LoVo (cell line): ENCODE measurements at regions not wholly inside any gene's neighbourhood (a gene's known extent, or its start where the extent isn't known, plus 50 kb on each side); places are given as distances from the start of the nearest gene placed in this dataset.
"Not testable (repeated sequence)": the region's sequence is repeated elsewhere in the genome, so short reads cannot be mapped to it uniquely, and the experiment has no call there.

Experiments used
- DNase-seq: peaks from one replicate; pipeline ENCODE4 v3.0.0-alpha.2; 2016; ENCODE audit warnings: low spot score

DNA sequence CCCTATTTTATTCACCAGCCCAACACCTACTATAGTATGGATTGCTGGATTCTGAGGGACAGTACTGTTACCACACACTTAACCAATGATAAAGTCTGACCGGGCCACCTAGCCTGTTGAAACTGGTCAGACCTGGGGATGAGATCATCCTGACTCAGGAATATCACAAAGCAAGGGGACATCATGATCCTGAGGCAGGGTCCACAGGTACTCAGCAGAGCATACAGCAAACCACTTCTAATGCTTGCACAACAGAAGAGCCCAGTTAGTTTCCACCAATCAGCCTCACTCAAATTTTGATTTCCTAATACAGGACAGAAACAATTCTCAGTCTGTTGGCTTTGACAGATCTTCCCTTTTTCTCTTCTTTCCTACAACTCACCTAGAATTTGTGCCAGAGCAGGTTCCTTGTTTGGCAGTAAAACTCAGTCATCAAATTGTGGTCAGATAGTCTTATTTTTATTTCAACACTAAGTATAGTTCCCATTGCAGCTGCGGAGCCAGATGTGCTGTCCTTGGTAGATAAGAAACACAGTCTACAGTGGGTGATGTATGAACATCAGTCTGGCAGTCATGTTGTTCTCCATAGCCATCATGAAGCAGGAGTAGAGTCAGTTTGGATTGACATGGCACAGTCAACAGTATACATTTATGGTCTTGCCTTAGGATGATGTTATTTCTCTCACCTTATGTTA is 90.1 kb upstream of the PRR23C start:
- DNase-seq = no peak

DNA sequence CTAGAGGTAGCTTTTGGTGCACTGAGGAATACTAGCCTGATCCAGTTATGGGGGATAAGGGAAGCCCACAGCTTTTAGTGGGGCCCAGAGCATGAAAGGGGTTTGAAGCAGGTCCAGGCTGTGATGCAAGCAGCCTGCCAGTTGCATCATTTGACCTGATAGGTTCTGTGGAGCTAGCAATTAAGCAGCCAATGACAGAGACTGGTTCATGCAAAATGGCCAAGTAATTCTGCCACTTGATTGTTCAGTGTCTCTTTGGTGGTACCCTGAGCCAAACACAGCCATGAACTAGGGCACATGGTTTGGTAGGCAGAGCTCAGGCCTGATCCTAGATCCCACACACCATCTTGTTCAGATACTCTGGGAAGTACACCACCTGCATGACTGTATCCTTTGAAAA is 91.0 kb upstream of the PRR23C start:
- DNase-seq = no peak

DNA sequence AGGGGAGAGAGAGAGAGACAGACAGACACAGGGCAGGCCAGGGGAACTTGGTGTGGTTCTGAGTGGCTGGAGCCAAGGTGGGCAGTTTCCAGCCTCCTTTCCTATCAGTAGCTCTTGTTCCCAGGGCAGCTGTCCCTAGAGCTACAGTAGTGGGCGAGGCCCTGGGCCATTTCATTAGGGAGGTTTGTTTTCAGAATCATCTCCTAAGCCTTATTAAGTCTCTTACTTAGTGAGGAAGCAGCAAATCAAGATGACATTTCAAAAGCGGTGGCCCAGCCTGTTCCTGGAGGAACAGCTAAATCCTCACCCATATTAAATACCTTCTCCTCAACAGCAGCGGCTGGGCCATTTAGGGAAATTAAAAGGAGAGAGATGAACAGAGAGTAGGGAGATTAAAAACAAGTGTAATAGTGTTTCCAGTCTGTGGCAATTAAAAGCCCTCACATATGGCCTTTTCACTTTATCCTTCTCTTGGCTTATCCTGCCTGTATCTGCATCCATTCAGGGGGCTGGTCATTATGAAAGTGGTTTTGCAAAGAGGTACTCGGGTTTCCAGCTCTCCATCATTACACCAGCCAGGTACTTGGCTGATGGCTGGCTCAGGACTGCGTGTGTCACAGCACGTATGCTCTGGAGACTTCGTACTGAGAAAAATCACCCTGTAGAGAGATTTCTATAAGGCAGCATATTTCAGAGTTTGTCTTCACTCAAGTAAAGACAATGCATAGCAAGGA is 91.9 kb upstream of the PRR23C start:
- no peak for DNase-seq

DNA sequence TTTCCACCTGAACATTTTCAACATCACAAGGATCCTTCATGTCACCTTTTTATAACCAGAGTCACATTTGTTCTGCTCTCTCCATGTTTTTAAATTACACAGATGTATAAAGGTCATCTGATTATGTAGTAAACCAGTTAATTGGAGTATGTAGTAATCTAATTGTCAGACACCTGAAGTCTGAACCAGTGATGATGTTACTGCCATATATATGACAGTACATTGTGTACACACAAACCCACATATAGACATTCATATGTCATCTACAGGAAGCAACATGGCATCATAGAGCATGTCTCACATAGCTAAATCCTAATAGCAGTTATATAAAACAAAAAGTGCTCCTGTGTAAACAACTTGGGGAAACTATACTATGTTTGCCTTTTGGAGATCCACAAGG is 95.9 kb upstream of the PRR23C start:
- DNase-seq = no peak

DNA sequence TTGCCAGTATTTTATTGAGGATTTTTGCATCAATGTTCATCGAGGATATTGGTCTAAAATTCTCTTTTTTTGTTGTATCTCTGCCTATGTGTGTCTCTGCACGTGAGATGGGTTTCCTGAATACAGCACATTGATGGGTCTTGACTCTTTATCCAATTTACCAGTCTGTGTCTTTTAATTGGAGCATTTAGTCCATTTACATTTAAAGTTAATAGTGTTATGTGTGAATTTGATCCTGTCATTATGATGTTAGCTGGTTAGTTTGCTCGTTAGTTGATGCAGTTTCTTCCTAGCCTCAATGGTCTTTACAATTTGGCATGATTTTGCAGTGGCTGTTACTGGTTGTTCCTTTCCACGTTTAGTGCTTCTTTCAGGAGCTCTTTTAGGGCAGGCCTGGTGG is 101.3 kb upstream of the PRR23C start:
- DNase-seq = not testable (repeated sequence)

DNA sequence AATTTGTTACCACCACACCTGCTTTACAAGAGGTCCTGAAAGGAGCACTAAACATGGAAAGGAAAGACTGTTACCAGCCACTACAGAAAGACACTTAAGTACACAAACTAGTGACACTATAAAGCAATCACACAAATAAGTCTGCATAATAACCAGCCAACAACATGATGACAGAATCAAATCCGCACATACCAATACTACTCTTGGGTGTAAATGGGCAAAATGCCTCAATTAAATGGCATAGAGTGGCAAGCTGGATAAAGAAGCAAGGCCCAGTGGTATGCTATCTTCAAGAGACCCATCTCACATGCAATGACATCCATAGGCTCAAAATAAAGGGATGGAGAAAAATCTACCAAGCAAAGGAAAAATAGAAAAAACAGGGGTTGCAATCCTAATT is 106.8 kb upstream of the PRR23C start:
- no peak for DNase-seq

DNA sequence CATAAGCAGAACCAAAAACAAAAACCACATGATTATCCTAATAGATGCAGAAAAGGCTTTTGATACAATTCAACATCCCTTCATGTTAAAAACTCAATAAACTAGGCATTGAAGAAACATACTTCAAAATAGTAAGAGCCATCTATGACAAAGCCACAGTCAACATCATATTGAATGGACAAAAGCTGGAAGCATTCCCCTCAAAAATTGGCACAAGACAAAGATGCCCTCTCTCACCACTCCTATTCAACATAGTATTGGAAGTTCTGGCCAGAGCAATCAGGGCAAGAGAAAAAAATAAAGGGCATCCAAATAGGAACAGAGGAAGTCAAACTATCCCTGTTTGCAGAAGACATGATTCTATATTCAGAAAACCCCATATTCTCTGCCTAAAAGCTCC is 108.7 kb upstream of the PRR23C start:
- DNase-seq = not testable (repeated sequence)

DNA sequence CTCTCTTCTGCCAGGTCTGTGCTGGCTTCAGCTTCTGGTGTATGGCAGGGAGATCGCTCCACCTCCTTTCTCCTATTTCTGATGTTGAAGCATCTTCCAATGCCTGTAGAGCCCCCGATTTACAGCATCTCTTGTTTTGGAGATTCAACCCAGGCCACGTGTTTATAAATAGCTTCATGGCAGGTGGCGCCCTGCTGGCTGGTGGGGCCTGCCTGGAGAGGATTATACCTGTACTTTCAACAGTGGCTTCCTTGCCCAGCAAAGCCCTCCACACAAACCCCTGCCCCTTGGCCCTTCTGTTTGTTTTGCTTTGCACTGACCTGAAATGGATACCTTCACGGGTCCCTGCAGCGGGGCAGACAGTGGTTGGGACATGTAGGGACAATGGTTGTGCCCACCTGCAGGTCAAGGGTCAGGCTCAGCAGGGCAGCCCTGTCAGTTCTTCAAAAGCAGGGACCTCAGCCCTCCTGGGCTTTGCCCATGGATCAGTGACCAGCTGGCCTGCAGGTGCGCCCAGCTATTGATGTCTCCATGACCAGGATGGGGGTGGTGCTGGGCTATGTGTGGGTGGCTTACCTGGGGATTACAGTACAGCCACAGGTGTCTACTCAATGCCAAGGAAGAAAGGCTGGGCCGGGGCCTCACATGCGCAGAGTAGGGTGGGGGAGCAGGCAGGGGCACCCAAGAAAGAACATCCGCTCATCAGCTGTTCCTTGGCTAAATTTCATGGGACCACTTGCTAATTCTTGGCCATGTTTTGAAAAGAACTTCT is 112.7 kb upstream of the PRR23C start:
- no peak for DNase-seq

DNA sequence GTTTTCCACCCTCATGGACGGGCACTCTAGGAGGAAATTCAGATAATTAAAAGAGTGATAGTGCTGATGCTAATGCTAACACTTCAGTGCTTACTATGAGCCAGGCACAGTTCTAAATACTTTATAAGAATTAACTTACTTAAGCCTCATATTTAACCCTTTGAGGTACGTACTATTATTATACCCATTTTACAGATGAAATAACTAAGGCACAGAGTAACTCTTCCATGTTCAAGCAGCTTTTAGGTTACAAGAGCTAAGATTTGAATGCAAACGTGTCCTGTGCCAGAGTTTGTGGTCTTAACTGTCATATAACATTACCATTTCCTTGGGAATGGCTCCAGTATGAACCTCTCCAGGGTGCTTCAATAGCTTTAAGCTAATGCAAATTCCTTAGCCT is 114.7 kb upstream of the PRR23C start:
- DNase-seq = no peak

DNA sequence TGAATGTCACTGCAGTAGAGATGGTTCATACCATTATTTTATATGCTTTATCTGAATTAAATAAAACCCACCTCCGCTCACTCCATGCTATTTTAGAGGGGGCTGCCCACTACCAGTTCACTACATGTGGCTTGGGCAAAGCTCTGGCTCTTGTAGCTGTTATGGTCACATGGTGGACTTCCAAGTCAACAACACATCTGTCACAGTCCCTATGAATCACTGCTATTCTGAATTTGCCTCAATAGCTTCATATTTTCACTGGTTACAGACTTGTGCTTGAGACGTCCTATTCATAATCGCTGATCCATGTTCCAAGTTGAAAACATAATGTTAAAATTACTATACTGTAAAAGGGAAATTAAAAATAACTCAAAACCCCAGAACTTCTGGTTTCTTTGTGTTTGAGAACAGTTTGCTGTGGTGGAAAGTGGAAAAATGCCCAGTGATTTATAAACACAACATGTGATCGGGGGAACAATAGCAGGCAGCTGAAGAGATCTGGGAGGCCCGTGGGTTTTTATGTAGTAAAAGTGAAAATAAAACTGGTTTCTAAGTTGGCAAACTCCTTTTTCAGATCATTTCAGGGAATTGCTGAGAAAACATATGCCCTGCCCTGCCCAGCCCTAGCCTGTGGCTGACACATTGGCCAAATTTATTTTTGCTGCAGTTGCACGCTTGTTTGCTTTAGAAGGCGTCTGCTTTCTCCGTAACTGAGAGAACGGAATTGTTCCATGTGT is 128.8 kb upstream of the PRR23C start:
- DNase-seq = peak; percentile 9

DNA sequence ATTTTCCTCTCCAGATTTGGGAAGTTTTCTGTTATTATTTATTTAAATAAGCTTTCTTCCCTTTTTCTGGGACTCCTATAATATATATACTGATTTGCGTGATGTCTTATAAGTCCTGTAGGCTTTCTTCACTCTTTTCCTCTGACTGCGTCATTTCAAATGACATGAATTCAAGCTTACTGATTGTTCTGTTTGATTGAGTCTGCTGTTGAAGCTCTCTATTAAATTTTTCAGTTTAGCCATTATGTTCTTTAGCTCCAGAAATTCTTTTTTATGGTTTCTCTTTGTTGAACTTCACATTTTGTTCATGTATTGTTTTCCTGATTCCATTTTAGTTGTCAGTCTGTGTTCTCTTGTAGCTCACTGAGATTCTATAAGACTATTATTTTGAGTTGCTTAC is 135.8 kb upstream of the PRR23C start:
- no peak for DNase-seq

DNA sequence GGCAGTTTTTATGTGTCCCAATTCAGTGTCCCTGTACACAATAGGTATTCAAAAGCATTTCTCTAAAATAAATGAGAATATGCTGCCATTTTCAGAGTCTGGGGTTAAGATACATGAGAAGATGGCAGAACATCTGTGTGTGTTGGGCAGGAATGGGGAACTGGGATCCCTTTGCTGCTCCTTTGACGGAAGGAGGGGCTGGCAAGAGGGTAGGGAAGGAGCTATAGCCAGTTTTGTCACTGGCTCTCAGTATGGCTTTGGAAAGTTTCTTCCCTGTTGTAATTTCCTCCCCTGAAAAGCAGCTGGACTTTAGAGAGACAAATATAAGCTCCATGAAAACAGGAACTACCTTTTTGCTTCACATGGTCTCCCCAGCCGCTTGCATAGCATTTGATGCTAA is 137.5 kb upstream of the PRR23C start:
- no peak for DNase-seq

DNA sequence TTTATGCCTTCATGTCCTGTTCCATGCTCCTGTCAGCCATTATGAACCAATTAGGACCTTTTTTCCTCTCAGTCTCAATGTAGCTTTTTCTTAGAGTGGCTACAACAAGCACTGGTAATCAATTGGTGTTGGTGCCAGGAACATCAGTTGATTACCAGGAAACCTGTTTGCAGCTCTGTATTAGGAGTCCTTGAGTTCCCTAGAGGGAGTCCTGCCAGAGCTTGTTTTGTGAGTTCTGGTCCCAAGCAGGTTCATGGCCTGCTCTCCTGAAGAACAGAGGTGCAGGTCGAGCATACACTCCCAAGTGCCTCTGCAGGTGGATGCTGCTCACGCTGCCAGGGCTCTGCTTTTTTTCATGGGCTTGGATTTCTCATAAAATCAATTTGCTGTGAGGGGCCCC is 137.9 kb upstream of the PRR23C start:
- DNase-seq = no peak

DNA sequence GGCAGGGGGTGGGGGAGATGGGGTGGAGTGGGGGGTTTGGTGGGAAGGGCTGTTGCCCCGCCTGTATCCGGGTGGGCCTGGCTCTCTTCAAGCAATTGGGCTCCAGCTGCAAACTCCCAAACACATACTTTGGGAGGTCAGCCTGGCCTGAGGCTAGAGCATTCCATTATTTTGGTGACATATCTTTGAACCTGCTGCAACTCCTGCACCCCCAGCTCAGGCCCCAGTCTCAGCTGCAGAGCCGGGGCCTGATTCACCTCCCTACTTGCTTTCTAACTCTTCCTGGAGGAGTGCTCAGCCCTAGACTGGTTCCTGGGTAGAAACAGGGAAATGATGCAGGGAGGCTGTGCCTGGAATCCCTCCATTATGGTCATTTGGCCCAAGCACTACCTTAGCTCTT is 140.8 kb upstream of the PRR23C start:
- no peak for DNase-seq

DNA sequence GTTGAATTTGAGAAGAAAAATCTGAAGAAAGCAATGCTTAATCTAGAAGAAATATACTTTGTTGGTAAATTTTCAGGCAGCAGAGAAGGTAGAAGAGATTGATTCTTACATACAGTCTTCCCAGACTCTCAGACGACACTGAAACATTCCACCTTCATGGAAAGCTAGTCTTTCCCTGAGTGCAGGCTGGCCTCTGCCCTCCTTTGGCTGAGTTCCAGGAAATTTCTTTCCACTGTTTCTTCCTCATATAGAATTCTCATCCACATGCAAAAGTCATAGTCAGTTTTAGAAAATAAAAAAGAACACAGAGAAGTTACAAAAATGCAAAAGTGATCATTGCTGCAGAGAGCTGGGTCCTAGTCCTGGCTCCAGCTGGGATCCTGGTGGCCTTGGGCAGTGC is 142.5 kb upstream of the PRR23C start:
- no peak for DNase-seq

DNA sequence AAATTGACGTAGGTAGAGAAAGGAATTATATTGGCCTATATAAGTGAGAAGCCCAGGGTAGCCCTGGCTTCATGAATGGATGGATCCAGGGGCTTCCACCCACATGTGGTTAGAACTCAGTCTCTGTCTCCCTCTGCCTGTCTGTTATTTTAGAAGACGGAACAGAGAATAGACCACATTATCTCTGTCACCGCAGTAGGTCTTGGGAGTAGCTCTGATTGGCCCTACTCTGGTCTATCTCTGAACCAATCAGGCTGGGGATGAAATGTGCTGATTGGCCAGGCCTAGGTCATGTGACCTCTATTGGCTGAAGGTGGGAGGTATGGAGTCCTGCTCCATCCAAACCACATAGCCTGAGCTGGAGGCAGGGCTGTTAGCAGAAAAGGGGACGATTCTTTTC is 143.0 kb upstream of the PRR23C start:
- no peak for DNase-seq

DNA sequence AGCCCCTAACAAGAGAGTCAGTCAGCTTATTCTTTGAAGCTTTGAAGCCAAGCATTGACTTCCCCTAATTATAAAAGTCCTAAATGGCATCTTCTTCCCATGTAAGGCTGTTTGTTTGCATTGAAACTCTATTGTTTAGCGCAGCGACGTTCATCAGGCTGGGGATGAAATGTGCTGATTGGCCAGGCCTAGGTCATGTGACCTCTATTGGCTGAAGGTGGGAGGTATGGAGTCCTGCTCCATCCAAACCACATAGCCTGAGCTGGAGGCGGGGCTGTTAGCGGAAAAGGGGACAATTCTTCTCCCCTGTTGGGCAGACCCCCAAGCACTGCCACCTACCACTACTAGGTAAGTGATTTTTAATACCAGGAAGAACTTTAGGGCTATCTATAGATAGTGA is 145.3 kb upstream of the PRR23C start:
- DNase-seq = no peak

DNA sequence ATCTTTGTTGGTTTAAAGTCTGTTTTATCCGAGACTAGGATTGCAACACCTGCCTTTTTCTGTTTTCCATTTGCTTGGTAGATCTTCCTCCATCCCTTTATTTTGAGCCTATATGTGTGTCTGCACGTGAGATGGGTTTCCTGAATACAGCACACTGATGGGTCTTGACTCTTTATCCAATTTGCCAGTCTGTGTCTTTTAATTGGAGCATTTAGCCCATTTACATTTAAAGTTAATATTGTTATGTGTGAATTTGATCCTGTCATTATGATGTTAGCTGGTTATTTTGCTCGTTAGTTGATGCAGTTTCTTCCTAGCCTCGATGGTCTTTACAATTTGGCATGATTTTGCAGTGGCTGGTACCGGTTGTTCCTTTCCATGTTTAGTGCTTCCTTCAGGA is 149.4 kb upstream of the MRPS22 start:
- not testable (repeated sequence) for DNase-seq

DNA sequence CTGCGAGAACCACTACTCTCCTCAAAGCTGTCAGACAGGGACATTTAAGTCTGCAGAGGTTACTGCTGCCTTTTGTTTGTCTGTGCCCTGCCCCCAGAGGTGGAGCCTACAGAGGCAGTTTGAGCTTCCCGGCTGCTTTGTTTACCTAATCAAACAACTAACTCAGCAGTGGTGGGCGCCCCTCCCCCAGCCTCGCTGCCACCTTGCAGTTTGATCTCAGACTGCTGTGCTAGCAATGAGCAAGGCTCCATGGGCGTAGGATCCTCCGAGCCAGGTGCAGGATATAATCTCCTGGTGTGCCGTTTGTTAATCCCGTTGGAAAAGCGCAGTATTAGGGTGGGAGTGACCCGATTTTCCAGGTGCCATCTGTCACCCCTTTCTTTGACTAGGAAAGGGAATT is 147.7 kb upstream of the MRPS22 start:
- not testable (repeated sequence) for DNase-seq

DNA sequence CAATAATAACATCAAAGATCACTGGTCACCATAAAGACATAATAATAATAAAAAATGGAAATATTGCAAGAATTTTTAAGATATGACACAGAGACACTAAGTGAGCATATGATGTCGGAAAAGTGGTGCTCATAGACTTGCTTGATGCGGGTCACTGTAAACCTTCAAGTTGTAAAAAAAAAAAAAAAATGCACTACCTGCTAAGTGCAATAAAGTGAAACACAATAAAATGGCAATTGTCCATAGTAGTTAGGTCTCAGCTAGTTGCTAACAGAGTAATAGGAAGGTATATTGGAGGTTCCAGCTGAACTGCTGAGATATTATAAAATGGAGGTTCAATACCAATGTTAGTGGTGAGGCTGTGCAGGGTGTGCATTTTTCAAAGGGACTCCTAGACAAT is 146.6 kb upstream of the MRPS22 start:
- DNase-seq = no peak

DNA sequence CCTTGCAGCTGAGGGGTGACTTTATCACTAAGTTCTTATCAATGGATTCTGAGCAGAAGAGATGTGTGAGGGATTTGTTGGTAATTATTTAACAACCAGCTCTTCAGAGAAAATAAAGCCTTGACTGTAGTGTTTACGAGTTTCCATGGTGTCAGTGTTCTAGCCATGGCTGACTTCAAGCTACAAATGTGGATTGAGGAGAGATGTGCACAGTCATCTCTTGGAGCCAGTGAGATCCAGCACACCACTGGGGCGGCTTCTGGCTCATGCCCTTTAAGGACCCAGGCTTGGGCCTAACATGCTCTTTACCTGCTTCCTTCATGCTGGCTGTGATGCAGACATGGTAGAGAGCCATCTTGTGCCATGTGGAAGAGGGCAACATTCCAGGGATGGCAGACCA is 145.6 kb upstream of the MRPS22 start:
- no peak for DNase-seq

DNA sequence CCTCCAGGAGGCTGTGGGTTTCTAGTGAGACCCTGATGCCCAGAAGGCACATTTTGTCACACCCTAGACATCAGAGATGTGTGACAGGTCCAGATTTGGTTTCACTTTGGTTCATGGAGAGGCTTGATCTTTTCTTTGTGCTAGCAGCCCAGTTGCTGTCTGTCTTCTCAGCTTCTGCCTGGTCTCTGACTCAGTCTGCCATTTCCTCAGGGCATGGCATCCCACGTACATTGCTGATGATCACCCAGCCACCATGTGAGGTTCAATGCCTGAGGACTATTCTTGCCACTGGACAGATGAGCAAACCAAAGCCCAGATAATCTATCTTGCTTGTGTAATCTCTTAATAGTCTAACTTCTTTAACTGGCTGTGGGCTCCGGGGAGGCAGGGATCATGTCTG is 144.9 kb upstream of the MRPS22 start:
- DNase-seq = no peak
